Ishikawa (cell line): ENCODE measurements at regions not wholly inside any gene's neighbourhood (a gene's known extent, or its start where the extent isn't known, plus 50 kb on each side); places are given as distances from the start of the nearest gene placed in this dataset.

Experiments used
- CEBPB ChIP-seq: IDR thresholded peaks from 2 replicates; pipeline ENCODE4 v1.6.1; 2012
- CREB1 ChIP-seq: IDR thresholded peaks from 2 replicates; pipeline ENCODE4 v1.6.1; 2012; ENCODE audit warnings: low read depth
- EGR1 ChIP-seq: IDR thresholded peaks from 2 replicates; pipeline ENCODE4 v1.6.1; 2012
- EP300 ChIP-seq: IDR thresholded peaks from 2 replicates; pipeline ENCODE4 v1.6.1; 2012; ENCODE audit warnings: borderline replicate concordance
- FOXM1 ChIP-seq: IDR thresholded peaks from 2 replicates; pipeline ENCODE4 v1.6.1; 2012; ENCODE audit warnings: low read depth, borderline replicate concordance
- MAX ChIP-seq: IDR thresholded peaks from 2 replicates; pipeline ENCODE4 v1.6.1; 2012
- NFIC ChIP-seq: IDR thresholded peaks from 2 replicates; pipeline ENCODE4 v1.6.1; 2012
- RAD21 ChIP-seq: IDR thresholded peaks from 2 replicates; pipeline ENCODE4 v1.6.1; 2012; ENCODE audit warnings: low read depth
- REST ChIP-seq: IDR thresholded peaks from 2 replicates; pipeline ENCODE4 v1.6.1; 2012; ENCODE audit warnings: low read depth, mild to moderate bottlenecking
- TAF1 ChIP-seq: IDR thresholded peaks from 2 replicates; pipeline ENCODE4 v1.6.1; 2012; ENCODE audit warnings: low read depth, mild to moderate bottlenecking
- TCF12 ChIP-seq: IDR thresholded peaks from 2 replicates; pipeline ENCODE4 v1.6.1; 2012; ENCODE audit warnings: low read depth
- TEAD4 ChIP-seq: IDR thresholded peaks from 2 replicates; pipeline ENCODE4 v1.6.1; 2012
- USF1 ChIP-seq: IDR thresholded peaks from 2 replicates; pipeline ENCODE4 v1.6.1; 2012
- YY1 ChIP-seq: IDR thresholded peaks from 2 replicates; pipeline ENCODE4 v1.6.1; 2012; ENCODE audit warnings: low read depth
- ZBTB7A ChIP-seq: IDR thresholded peaks from 2 replicates; pipeline ENCODE4 v1.6.1; 2012; ENCODE audit warnings: low read depth

- no peak for TF ChIP-seq FOXM1
- TF ChIP-seq NFIC = no peak
- TF ChIP-seq RAD21 = no peak
- TF ChIP-seq YY1 = no peak
- TF ChIP-seq ZBTB7A = no peak
- no peak for TF ChIP-seq CREB1
- no peak for TF ChIP-seq USF1
- TF ChIP-seq EP300 = no peak
- no peak for TF ChIP-seq TEAD4
- TF ChIP-seq TCF12 = no peak
- TF ChIP-seq CEBPB = no peak
- TF ChIP-seq TAF1 = no peak
- TF ChIP-seq REST = no peak
- no peak for TF ChIP-seq MAX
- no peak for TF ChIP-seq EGR1
Measured at GRCh38 chr4:23332313-23332712, 557.5 kb downstream of the PPARGC1A start.

- TF ChIP-seq MAX (no peak), TAF1 (no peak), CEBPB (no peak), EGR1 (no peak), CREB1 (no peak), NFIC (no peak), TEAD4 (no peak)
Measured at GRCh38 chr4:23327120-23327519, 562.7 kb downstream of the PPARGC1A start.

GRCh38 chr4:23324021-23324690, 565.7 kb downstream of the PPARGC1A start:
- TF ChIP-seq TCF12 (no peak), USF1 (no peak), EGR1 (no peak), TAF1 (no peak), RAD21 (no peak), NFIC (no peak), CREB1 (no peak), ZBTB7A (no peak), REST (no peak), TEAD4 (no peak), MAX (no peak), YY1 (no peak), FOXM1 (no peak)

- TF ChIP-seq YY1 = no peak
- no peak for TF ChIP-seq CEBPB
- no peak for TF ChIP-seq EGR1
- no peak for TF ChIP-seq NFIC
- no peak for TF ChIP-seq TEAD4
- TF ChIP-seq TCF12 = no peak
- TF ChIP-seq TAF1 = no peak
- TF ChIP-seq USF1 = no peak
Measured at GRCh38 chr4:23323436-23323835, 566.4 kb downstream of the PPARGC1A start.

- no peak for TF ChIP-seq RAD21
- no peak for TF ChIP-seq ZBTB7A
- no peak for TF ChIP-seq CEBPB
- TF ChIP-seq TAF1 = no peak
- TF ChIP-seq TEAD4 = no peak
- TF ChIP-seq EP300 = no peak
- TF ChIP-seq MAX = no peak
- TF ChIP-seq NFIC = no peak
- no peak for TF ChIP-seq FOXM1
- no peak for TF ChIP-seq REST
- TF ChIP-seq TCF12 = no peak
- TF ChIP-seq CREB1 = no peak
- TF ChIP-seq USF1 = no peak
- TF ChIP-seq YY1 = no peak
- TF ChIP-seq EGR1 = no peak
Measured at GRCh38 chr4:23322732-23323131, 567.1 kb downstream of the PPARGC1A start.
